Karpas-422 (cell line): ENCODE measurements at regions not wholly inside any gene's neighbourhood (a gene's known extent, or its start where the extent isn't known, plus 50 kb on each side); places are given as distances from the start of the nearest gene placed in this dataset.

Experiments used
- DNase-seq: peaks from one replicate; pipeline ENCODE4 v3.0.0-alpha.2; 2015
- H2AFZ ChIP-seq: fragments of 200-600 bp; sonication (generic); 2 replicates; pipeline ENCODE4 v1.6.1; 2014; ENCODE audit warnings: antibody characterized with exemption, low read length, mixed read lengths
- H3K27ac ChIP-seq: fragments of 200-600 bp; sonication (generic); 2 replicates; pipeline ENCODE4 v1.5.1; 2014; ENCODE audit warnings: mild to moderate bottlenecking, low read length, moderate library complexity
- H3K27me3 ChIP-seq: fragments of 200-600 bp; sonication (generic); 2 replicates; pipeline ENCODE4 v1.6.1; 2014; ENCODE audit warnings: low read length, mixed read lengths
- H3K36me3 ChIP-seq: fragments of 200-600 bp; sonication (generic); 2 replicates; pipeline ENCODE4 v1.6.1; 2014; ENCODE audit warnings: low read length, mixed read lengths; ENCODE audit not compliant: insufficient read depth
- H3K4me1 ChIP-seq: fragments of 200-600 bp; sonication (generic); 2 replicates; pipeline ENCODE4 v1.6.1; 2014; ENCODE audit warnings: mild to moderate bottlenecking, low read length, mixed read lengths
- H3K4me2 ChIP-seq: fragments of 200-600 bp; sonication (generic); 2 replicates; pipeline ENCODE4 v1.6.1; 2014; ENCODE audit warnings: low read length, low read depth, mild to moderate bottlenecking; ENCODE audit not compliant: poor library complexity, severe bottlenecking
- H3K4me3 ChIP-seq: fragments of 200-600 bp; sonication (generic); 2 replicates; pipeline ENCODE4 v1.5.1; 2014; ENCODE audit warnings: mild to moderate bottlenecking, antibody characterized with exemption, low read length, mixed read lengths
- H3K79me2 ChIP-seq: fragments of 200-600 bp; sonication (generic); 2 replicates; pipeline ENCODE4 v1.6.1; 2014; ENCODE audit warnings: mild to moderate bottlenecking, low read length, mixed read lengths
- H3K9ac ChIP-seq: fragments of 200-600 bp; sonication (generic); 2 replicates; pipeline ENCODE4 v1.6.0; 2014; ENCODE audit warnings: low read length
- H3K9me2 ChIP-seq: fragments of 200-600 bp; sonication (generic), shearing (Covaris generic); replicated peaks from 2 replicates; pipeline ENCODE4 v1.6.0; 2014; ENCODE audit warnings: mild to moderate bottlenecking, low read length, moderate library complexity; ENCODE audit not compliant: insufficient read depth
- H3K9me3 ChIP-seq: fragments of 300-700, 200-600 bp; sonication (generic); 2 replicates; pipeline ENCODE4 v1.6.1; 2014; ENCODE audit warnings: low read length, mixed read lengths
- H4K20me1 ChIP-seq: fragments of 200-600 bp; sonication (generic); 2 replicates; pipeline ENCODE4 v1.6.1; 2014; ENCODE audit warnings: mild to moderate bottlenecking, antibody characterized with exemption, low read length, low read depth; ENCODE audit not compliant: insufficient read depth

DNA sequence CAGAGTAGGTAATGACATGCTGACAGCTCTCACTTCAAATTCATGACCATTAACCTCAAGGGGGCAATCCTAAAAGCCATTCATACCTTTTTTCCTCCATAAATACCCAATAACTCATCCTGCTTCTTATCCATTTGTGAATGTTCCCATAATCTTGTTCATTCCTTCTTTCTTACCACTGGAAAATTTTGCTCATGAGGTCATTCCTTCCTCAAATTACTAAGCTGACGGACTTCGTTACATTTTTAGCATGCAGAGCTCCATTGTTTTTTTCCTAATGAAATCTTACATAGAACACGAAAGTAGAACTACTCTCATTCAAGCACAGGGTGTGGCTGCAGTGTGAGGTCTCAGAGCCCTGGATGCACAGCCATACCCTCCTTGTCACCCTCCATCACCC, 276.5 kb upstream of the DPYD start:
- Histone ChIP-seq H3K9me3 (no peaks in the 10 kb centered on the region), H3K27me3 (no peaks in the 10 kb centered on the region), H3K4me2 (no peak overlapping the region), H3K9me2 (no peaks in the 10 kb centered on the region), H3K9ac (no peak overlapping the region), H2AFZ (no peak overlapping the region), H4K20me1 (no peaks in the 10 kb centered on the region), H3K79me2 (no peaks in the 10 kb centered on the region), H3K4me3 (no peak overlapping the region), H3K4me1 (no peaks in the 10 kb centered on the region), H3K36me3 (no peaks in the 10 kb centered on the region), H3K27ac (no peak overlapping the region)
- no peak for DNase-seq

DNA sequence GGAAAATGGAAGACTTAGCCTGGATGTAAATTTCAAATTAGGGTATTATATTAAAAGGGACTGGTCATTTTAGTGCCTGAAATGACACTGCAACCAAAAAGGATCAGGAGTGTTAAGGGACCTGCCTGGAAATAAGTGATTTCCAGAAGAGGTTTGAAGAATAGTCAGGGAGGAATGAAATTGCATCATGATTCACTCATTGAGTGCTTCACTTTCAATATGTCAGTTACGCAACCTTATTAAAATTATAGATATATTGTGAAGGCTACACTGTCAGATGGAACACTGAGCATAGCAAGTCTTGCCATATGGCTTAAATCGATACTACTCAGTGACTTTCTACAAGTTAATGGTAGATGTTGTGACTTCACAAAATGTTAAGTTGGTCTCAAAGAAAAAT, 275.2 kb upstream of the DPYD start:
- no peaks in the 10 kb centered on the region for H3K36me3 ChIP-seq
- H2AFZ ChIP-seq, result no peak overlapping the region
- no peak overlapping the region for H3K4me3 ChIP-seq
- no peak overlapping the region for H3K9ac ChIP-seq
- no peak overlapping the region for H3K27ac ChIP-seq
- H3K4me2 ChIP-seq, result no peak overlapping the region
- no peaks in the 10 kb centered on the region for H4K20me1 ChIP-seq
- DNase-seq, result no peak
- H3K27me3 ChIP-seq, result no peaks in the 10 kb centered on the region
- H3K9me3 ChIP-seq, result no peaks in the 10 kb centered on the region
- H3K4me1 ChIP-seq, result no peaks in the 10 kb centered on the region
- H3K9me2 ChIP-seq, result no peaks in the 10 kb centered on the region
- no peaks in the 10 kb centered on the region for H3K79me2 ChIP-seq

- no peak overlapping the region for H3K4me3 ChIP-seq
- no peaks in the 10 kb centered on the region for H3K79me2 ChIP-seq
- no peaks in the 10 kb centered on the region for H3K36me3 ChIP-seq
- no peaks in the 10 kb centered on the region for H3K9me2 ChIP-seq
- H4K20me1 ChIP-seq, result no peaks in the 10 kb centered on the region
- no peak for DNase-seq
- no peak overlapping the region for H3K27ac ChIP-seq
- no peaks in the 10 kb centered on the region for H3K4me1 ChIP-seq
- no peak overlapping the region for H3K4me2 ChIP-seq
- no peaks in the 10 kb centered on the region for H3K9me3 ChIP-seq
- no peak overlapping the region for H3K9ac ChIP-seq
- H3K27me3 ChIP-seq, result no peaks in the 10 kb centered on the region
- no peak overlapping the region for H2AFZ ChIP-seq
Measured at GRCh38 chr1:98188774-98189173, 267.9 kb upstream of the DPYD start.

GRCh38 chr1:98184856-98185255, 264.0 kb upstream of the DPYD start:
- Histone ChIP-seq H3K27me3 (no peaks in the 10 kb centered on the region), H3K27ac (no peak overlapping the region), H3K4me3 (no peak overlapping the region), H3K4me1 (no peaks in the 10 kb centered on the region), H3K9me2 (no peaks in the 10 kb centered on the region), H3K36me3 (no peaks in the 10 kb centered on the region), H3K79me2 (no peaks in the 10 kb centered on the region), H3K9me3 (no peaks in the 10 kb centered on the region), H4K20me1 (no peaks in the 10 kb centered on the region), H3K4me2 (no peak overlapping the region), H2AFZ (no peak overlapping the region), H3K9ac (no peak overlapping the region)
- no peak for DNase-seq

DNA sequence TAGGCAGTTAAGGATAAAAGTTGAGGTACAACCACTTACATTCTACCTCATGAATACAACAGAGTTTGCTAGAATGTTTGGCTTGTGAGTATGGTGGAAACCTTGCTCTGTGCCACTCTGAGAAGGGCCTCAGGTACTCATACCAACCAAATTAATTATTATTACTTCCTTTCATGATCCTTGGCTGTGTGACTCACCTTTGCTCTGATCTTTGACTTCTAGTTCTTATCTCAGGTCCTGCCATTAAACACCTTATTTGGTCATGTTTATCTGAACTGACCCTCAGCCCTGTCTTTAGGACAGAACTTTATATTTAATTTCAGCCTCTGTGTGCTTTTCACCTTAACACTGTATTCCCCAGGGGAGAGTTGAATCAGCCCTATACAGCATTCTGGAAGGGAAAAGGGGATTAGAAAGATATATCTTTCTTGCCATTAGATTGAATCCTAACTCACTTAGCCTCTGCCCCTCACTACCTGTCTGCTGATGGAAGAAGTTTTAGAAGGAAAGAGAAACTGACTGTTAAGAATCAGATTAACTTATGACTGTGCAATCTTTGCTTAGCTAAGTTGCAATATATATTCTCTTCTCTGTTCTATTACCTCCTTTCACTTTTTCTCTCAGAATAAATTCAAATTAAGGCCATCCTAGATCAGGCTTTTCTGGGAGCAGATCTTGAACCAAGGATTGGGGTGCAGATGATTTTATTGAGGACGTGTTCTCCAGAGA, 260.4 kb upstream of the DPYD start:
- H3K36me3 ChIP-seq, result no peaks in the 10 kb centered on the region
- no peak overlapping the region for H2AFZ ChIP-seq
- H3K27me3 ChIP-seq, result no peaks in the 10 kb centered on the region
- H3K9ac ChIP-seq, result no peak overlapping the region
- no peaks in the 10 kb centered on the region for H3K79me2 ChIP-seq
- H3K4me2 ChIP-seq, result no peak overlapping the region
- no peak overlapping the region for H3K27ac ChIP-seq
- no peaks in the 10 kb centered on the region for H3K4me1 ChIP-seq
- no peaks in the 10 kb centered on the region for H3K9me3 ChIP-seq
- H3K4me3 ChIP-seq, result no peak overlapping the region
- H4K20me1 ChIP-seq, result no peaks in the 10 kb centered on the region
- DNase-seq, result no peak
- H3K9me2 ChIP-seq, result no peaks in the 10 kb centered on the region

DNA sequence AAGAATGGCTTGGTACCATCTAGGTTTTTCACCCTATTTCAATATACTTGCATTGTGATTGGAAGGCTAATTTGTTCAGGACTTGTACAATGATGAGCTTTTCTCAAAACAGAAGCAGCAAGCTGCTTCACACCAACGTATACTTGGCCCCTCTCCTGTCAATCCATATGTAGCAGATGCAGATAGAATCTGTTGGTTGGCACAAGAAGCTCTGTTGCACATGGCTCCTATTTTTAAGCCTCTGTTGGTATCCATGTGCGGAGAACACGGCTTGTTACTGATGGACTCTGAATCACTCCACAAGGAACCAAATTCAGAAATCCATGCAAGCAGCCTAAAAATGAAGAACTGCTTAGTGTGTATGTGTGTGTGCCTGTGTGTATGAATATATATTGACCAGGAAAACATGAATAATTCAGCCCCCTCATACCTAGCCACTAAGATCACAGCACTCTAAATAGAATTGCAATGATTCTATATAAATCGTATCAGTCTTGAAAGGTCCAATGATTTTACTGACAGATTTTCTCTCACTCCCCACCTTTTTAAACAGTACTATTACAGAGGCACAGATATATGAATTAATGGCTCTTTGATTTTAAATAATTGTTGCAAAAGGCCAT, 258.4 kb upstream of the DPYD start:
- no peak overlapping the region for H3K4me2 ChIP-seq
- H3K79me2 ChIP-seq, result no peaks in the 10 kb centered on the region
- H4K20me1 ChIP-seq, result no peaks in the 10 kb centered on the region
- H3K4me3 ChIP-seq, result no peak overlapping the region
- H3K36me3 ChIP-seq, result no peaks in the 10 kb centered on the region
- no peak overlapping the region for H3K27ac ChIP-seq
- no peak overlapping the region for H2AFZ ChIP-seq
- no peaks in the 10 kb centered on the region for H3K27me3 ChIP-seq
- DNase-seq, result no peak
- no peaks in the 10 kb centered on the region for H3K9me3 ChIP-seq
- H3K4me1 ChIP-seq, result no peaks in the 10 kb centered on the region
- no peaks in the 10 kb centered on the region for H3K9me2 ChIP-seq
- H3K9ac ChIP-seq, result no peak overlapping the region

- Histone ChIP-seq H3K27ac (no peak overlapping the region), H3K27me3 (no peaks in the 10 kb centered on the region), H3K4me1 (no peaks in the 10 kb centered on the region), H3K36me3 (no peaks in the 10 kb centered on the region), H2AFZ (no peak overlapping the region), H3K4me3 (no peak overlapping the region), H3K9ac (no peak overlapping the region), H3K79me2 (no peaks in the 10 kb centered on the region), H3K9me3 (no peaks in the 10 kb centered on the region), H4K20me1 (no peaks in the 10 kb centered on the region), H3K4me2 (no peak overlapping the region), H3K9me2 (no peaks in the 10 kb centered on the region)
- no peak for DNase-seq
Measured at GRCh38 chr1:98177751-98178150, 256.9 kb upstream of the DPYD start.

- H3K9me2 ChIP-seq, result no peaks in the 10 kb centered on the region
- no peak overlapping the region for H3K4me3 ChIP-seq
- H3K4me1 ChIP-seq, result no peaks in the 10 kb centered on the region
- H4K20me1 ChIP-seq, result no peaks in the 10 kb centered on the region
- no peak overlapping the region for H2AFZ ChIP-seq
- H3K27me3 ChIP-seq, result no peaks in the 10 kb centered on the region
- DNase-seq, result no peak
- H3K36me3 ChIP-seq, result no peaks in the 10 kb centered on the region
- no peak overlapping the region for H3K27ac ChIP-seq
- H3K9me3 ChIP-seq, result no peaks in the 10 kb centered on the region
- no peak overlapping the region for H3K9ac ChIP-seq
- H3K79me2 ChIP-seq, result no peaks in the 10 kb centered on the region
- no peak overlapping the region for H3K4me2 ChIP-seq
Measured at GRCh38 chr1:98176936-98177335, 256.1 kb upstream of the DPYD start.
